Lower leg skin (tissue), 4 donors: ENCODE measurements at regions not wholly inside any gene's neighbourhood (a gene's known extent, or its start where the extent isn't known, plus 50 kb on each side); places are given as distances from the start of the nearest gene placed in this dataset.

ENCODE experiments used
- DNase-seq, 2 donors: peaks; one replicate each; pipeline ENCODE4 v3.0.0-alpha.2; 2019; ENCODE audit warnings: low spot score in 2 of 2
- H3K4me3 ChIP-seq: fragments of 200-600 bp; sonication (generic); 2 replicates; pipeline ENCODE4 v1.5.1; 2017; ENCODE audit warnings: mild to moderate bottlenecking, low read depth; ENCODE audit not compliant: poor library complexity, severe bottlenecking
- CTCF ChIP-seq, 3 donors: fragments of 450-650 bp; IDR thresholded peaks; one replicate each; pipeline ENCODE4 v1.5.1; 2016; ENCODE audit warnings: antibody characterized with exemption in 3 of 3, mild to moderate bottlenecking in 3 of 3, moderate library complexity in 2 of 3
- POLR2A ChIP-seq, 2 donors: fragments of 450-650 bp; IDR thresholded peaks; one replicate each; pipeline ENCODE4 v1.6.1; 2016 to 2017; ENCODE audit warnings: antibody characterized with exemption in 2 of 2, mild to moderate bottlenecking in 1 of 2, moderate library complexity in 1 of 2
- WGBS, 2 donors: methylation state at CpG; one replicate each; pipeline ENCODE4 v1.1.5; 2018; 5-methylcytosine and 5-hydroxymethylcytosine counted together
- intact Hi-C: fragments of 100-400 bp; cut with DNase I; formaldehyde crosslinking; loops from one replicate; pipeline ENCODE4 v1.15.0; 2023; ENCODE audit warnings: low total_unique reads

- no peak for DNase-seq
- H3K4me3 ChIP-seq, result no peak overlapping the region
- 73 to 82% methylated on average over 10 of the region's 10 CpGs for WGBS, 2 donors
- no peak for TF ChIP-seq CTCF (IDR thresholded peaks at IDR 0.05)
- no peak for TF ChIP-seq POLR2A (IDR thresholded peaks at IDR 0.05)
- intact Hi-C loops, result no loop called here
Measured at GRCh38 chr2:119082821-119083400, 75.6 kb downstream of the C1QL2 start.

- TF ChIP-seq CTCF (IDR thresholded peaks at IDR 0.05), result no peak
- TF ChIP-seq POLR2A (IDR thresholded peaks at IDR 0.05), result no peak
Measured at GRCh38 chr2:119078796-119079195, 79.8 kb downstream of the C1QL2 start.

GRCh38 chr2:119076713-119077112, 81.8 kb downstream of the C1QL2 start:
- 71 to 77% methylated on average over 8 of the region's 8 CpGs for WGBS, 2 donors
- no peak overlapping the region for H3K4me3 ChIP-seq
- TF ChIP-seq POLR2A (IDR thresholded peaks at IDR 0.05) (no peak), CTCF (IDR thresholded peaks at IDR 0.05) (no peak)
- intact Hi-C loops, result no loop called here
- DNase-seq, result peak in 1 of 2 donors; percentile 45

More at GRCh38 chr2:119078796-119079195, 79.8 kb downstream of the C1QL2 start:
- intact Hi-C loops, result no loop called here
- WGBS, 2 donors, result 75 to 78% methylated on average over 3 of the region's 3 CpGs
- no peak overlapping the region for H3K4me3 ChIP-seq
- no peak for DNase-seq

- no peak overlapping the region for H3K4me3 ChIP-seq
- WGBS, 2 donors, result 33 to 40% methylated on average over 3 of the region's 3 CpGs
- TF ChIP-seq CTCF (IDR thresholded peaks at IDR 0.05), result no peak
- no peak for TF ChIP-seq POLR2A (IDR thresholded peaks at IDR 0.05)
- intact Hi-C loops, result no loop called here
- no peak for DNase-seq
Measured at GRCh38 chr2:119073213-119073612, 85.3 kb downstream of the C1QL2 start.

GRCh38 chr2:119071476-119071875, 87.1 kb downstream of the C1QL2 start:
- WGBS, 2 donors, result 50 to 55% methylated on average over 1 of the region's 1 CpG
- DNase-seq, result peak in 1 of 2 donors; percentile 43
- no peak for TF ChIP-seq CTCF (IDR thresholded peaks at IDR 0.05)
- TF ChIP-seq POLR2A (IDR thresholded peaks at IDR 0.05), result no peak
- intact Hi-C loops, result no loop called here
- no peak overlapping the region for H3K4me3 ChIP-seq

- intact Hi-C loops, result no loop called here
- no peak overlapping the region for H3K4me3 ChIP-seq
- DNase-seq, result peak in 1 of 2 donors; percentile 64
- TF ChIP-seq POLR2A (IDR thresholded peaks at IDR 0.05), result no peak
- TF ChIP-seq CTCF (IDR thresholded peaks at IDR 0.05), result no peak
- 64 to 67% methylated on average over 8 of the region's 8 CpGs for WGBS, 2 donors
Measured at GRCh38 chr2:119069781-119070180, 88.8 kb downstream of the C1QL2 start.
